GM19397 (cell line): ENCODE measurements at regions not wholly inside any gene's neighbourhood (a gene's known extent, or its start where the extent isn't known, plus 50 kb on each side); places are given as distances from the start of the nearest gene placed in this dataset.
"Not testable (repeated sequence)": the region's sequence is repeated elsewhere in the genome, so short reads cannot be mapped to it uniquely, and the experiment has no call there.

Experiments used
- ATAC-seq: cut with Tn5 transposase; IDR thresholded peaks from one replicate; pipeline ENCODE4 v1.9.1; 2021; ENCODE audit warnings: mild to moderate bottlenecking, moderate library complexity; ENCODE audit not compliant: unreplicated experiment

DNA sequence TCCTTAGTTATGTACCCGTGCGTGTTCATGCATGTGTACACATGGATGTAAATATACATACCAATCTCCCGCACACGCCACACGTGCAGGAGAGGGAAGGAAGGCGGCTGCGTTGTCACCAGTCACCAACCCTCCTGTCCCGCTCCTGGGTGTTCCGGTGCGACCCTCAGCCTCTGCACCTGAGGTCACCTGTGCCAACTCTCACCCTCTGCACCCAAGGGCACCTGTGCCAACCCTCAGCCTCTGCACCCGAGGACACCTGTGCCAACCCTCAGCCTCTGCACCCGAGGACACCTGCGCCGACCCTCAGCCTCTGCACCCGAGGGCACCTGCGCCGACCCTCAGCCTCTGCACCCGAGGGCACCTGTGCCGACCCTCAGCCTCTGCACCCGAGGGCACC, 192.8 kb upstream of the SALL3 start:
- no peak for ATAC-seq

DNA sequence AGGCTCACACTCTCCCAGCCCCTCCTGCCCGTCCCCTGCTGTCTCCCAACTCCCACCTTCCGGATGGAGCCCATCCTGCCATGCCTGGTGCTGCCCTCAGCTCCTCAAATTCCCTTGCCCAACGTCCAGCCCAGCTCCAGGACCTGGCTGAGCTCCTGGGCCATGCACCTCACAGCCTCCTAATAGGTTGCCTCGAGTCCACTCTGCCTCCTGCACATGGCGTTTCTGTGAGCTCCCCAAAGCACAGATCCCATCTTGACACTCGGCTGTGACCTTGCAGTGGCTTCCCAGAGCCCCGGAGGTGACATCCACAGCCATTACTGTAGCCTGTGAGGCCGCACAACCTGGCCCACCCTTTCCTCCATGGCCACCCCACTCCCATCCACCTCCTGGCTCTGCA, 191.9 kb upstream of the SALL3 start:
- no peak for ATAC-seq

DNA sequence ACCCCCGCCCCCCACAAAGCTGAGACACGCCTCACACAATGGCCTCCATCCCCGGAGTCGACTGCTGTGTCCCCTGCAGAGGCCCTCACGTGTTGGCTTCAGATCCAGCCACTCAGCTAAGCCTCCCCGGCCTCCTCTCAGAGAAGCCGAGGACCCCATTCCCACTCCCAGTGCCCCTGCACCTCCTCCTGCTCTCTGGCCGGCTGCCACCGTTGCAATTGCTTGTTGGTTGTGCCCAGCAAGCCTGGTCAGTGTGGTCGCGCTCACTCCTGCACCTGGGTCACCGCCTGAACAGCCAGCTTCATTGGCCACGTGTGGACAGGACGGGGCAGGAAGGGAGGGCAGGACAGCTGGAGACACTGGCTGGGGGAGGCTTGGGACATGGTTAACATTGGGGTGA, 191.5 kb upstream of the SALL3 start:
- no peak for ATAC-seq

DNA sequence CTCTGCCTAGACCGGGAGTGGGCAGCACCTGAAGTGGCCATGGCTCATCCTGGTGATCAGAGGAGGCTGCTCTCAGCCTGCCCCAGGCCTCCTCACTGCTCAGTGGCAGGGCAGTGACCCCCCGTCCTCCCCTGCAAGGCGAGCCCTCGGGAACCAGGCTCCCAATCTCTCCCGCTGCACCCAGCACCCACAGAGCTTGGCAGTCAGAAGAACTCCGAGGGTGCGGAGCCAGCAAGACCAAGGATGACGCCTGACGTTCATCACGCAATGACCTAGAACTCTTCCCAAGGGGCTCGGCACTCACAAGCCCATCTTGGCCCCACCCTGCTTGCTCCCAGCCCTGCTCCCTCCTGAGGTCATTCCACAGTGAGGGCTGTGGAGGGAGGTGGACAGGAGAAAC, 189.8 kb upstream of the SALL3 start:
- no peak for ATAC-seq

DNA sequence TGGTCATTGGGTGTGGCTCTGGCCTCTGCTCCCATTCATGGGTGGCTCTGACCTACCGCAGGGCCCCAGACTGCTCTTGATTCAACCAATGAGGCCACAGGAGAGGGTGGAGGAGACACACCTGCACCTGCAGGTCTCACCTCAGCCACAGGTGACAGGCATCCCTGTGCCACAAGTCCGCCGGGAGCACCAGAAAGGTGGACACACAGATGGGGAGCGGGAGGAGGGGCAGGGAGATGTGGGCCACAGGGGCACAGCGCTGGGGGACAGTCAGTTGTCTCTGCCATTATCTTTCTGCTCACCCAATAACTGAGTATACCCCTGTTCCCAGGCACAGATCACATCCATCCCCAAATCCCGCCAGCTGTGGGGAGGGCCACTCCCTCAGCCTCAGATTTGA, 189.1 kb upstream of the SALL3 start:
- ATAC-seq = no peak

DNA sequence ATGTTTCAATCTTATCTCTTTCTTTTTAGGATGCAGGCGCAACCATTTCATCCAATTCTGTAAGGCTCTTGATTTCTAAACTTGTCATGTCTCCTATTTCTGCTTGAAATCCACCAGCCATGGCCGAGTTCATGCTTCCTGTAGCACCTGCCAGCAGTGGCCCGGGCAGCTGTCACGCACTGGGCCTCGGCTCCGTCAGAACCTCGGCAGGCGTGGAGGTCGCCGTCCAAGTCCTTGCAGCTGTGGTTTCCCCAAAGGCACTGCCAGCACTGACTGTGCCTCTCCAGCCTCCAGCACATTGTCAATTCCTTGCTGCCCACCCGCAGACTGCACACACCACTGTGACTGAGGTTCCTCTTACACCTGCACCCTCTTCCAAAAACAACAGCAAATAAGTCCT, 188.7 kb upstream of the SALL3 start:
- no peak for ATAC-seq

DNA sequence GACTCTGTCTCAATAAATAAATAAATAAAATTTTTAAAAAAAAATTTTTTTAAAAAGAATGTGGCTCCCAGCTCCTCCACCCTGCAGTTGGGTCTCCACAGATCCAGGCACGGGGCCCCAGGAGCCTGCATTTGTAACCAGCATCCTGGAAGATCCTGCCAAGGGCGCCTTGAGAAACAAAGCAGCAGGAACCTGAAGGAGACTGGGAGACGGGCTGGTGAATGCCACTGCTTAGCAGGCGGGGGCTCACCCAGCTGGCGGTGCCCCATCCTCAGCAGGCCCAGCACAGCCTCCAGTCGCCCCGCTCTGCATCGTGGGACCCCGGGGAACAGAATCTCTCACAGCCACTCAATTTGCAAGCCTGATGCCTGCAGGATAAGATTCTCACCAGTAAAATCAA, 187.5 kb upstream of the SALL3 start:
- no peak for ATAC-seq

DNA sequence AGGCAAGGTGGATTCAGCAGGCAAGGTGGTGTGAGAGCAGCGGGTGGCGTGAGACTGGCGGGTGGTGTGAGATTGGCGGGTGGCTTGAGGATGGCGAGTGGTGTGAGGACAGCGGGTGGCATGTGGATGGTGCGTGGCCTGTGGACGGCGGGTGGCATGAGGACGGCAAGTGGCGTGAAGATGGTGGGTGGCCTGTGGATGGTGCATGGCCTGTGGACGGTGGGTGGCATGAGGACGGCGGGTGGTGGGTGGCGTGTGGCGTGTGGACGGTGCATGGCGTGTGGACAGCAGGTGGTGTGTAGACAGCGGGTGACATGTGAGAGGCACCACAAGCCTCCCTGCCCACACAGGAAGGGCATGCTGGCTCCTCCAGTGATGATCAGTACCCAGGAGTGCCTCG, 186.9 kb upstream of the SALL3 start:
- no peak for ATAC-seq

DNA sequence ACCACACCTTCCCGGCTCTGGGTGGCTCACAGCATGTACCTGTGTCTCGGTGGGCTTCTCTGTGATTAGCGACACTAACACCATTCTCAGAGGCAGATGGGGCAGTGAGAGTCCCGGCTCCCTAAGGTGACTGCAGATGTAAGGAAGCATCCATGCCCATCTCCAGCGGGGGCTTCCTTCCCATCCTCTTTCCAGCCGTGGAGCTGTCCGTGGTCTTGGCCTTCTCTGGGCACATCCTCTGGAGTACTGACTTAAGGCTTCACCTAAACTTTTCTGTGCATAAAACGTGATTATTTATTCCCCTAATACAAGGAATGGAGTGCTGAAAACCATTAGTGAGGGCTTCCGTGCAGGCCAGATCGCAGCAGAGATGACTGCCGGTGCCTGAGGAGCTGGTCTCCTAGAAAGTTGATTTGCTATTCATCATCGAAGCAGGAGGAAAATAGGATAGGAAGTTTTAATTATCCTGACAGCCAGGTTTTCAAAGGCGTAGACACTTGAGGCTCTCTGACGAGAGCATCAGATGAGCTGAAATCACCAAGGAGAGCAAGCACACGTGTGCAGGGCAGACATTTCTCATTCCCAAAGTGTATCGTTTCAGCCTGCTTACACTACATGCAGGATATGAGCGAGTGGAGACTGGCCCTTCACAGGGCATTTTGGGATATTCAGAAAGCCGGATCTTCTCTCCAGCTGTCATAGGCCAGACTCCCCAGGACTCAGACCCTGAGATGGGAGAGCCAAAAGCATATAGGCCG, 186.1 kb upstream of the SALL3 start:
- ATAC-seq = no peak

DNA sequence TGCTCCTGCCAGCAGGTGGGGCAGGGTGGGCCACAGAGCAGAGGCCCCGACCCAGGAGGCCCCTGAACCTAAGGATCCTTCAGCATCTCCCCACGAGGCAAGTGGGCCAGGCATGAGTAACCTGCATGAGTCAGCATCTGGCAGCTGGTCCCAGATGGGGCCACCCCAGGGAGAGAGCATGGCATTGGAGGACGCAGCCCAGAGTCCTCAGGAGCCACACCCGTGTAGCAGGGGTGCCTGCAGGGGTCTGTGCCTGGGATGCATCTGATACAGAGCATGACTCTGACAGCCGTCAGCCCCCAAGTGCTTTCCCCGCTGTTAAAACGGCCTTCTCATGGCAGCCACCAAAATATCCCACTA, 185.6 kb upstream of the SALL3 start:
- ATAC-seq = no peak

DNA sequence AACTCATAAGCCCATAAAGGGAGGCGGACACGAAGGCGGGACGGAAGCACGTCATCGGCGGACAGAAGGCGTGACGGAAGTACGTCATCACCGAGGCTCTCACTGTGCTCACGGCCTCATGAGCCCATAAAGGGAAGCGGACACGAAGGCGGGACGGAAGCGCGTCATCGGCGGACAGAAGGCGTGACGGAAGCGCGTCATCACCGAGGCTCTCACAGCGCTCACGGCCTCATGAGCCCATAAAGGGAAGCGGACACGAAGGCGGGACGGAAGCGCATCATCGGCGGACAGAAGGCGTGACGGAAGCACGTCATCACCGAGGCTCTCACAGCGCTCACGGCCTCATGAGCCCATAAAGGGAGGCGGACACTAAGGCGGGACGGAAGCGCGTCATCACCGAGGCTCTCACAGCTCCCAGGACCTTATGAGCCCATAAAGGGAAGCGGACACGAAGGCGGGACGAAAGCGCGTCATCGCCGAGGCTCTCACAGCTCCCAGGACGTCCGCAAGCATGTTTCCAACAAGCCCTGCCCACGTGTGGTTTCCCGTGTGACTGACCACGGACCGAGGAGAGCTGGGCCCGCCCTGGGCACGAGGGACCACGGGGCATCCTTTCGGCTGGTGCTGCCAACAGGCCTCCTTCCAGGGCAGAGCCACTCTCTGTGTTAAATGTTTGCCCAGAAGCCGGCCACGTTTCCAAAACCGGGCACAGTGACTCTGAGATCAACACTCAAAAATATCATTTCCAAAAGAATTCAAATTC, 182.7 kb upstream of the SALL3 start:
- ATAC-seq = no peak

DNA sequence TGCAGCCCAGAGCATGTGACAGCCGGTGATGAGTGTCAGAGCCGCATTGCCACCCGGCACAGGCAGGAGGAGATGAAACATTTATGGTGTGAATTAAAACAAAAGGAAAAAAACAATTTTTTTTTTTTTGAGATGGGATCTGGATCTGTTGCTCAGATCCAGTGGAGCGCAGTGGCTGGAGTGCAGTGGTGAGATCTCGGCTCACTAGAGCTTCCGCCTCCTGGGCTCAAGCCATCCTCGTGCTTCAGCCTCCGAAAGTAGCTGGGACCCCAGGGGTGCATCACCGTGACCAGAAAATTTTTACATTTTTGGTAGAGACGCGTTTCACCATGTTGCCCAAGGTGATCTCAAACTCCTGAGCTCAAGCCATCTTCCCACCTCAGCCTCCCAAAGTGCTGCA, 182.1 kb upstream of the SALL3 start:
- ATAC-seq = no peak

DNA sequence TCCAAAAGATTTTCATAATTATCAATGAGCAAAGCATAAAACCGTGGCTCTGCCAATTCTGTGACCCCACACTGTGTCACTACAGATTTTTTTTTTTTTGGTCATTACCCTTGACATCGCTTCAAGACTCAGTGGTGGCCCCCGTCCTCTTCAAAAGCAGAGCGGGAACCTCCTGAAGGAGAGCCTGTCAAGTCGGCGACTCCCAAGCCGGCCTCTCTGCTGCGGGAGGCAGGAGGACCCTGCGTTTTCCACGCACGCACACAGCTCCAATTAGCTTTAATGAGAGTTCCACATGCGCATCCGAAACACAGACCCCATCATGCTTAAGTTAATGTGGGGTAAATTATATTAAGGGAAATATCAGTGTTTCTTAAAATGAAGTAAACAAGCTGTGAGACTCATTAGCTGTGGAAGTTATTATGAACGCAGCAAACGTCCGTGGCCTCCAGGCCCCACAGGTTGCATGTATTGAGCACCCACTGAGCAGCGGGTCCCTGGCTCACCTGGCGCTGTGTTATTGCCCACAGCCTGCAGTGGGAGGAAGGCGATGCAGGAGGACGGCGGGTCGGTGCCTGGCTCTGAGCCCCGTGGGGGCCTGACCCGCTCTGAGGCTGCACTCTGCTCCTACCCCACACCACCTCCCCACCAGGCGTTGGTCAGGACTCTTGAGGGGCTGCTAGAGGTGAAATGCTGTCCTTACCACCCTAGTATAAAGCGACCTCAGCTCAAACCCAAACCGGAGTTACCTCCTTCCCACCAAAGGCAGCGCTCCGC, 181.0 kb upstream of the SALL3 start:
- no peak for ATAC-seq

DNA sequence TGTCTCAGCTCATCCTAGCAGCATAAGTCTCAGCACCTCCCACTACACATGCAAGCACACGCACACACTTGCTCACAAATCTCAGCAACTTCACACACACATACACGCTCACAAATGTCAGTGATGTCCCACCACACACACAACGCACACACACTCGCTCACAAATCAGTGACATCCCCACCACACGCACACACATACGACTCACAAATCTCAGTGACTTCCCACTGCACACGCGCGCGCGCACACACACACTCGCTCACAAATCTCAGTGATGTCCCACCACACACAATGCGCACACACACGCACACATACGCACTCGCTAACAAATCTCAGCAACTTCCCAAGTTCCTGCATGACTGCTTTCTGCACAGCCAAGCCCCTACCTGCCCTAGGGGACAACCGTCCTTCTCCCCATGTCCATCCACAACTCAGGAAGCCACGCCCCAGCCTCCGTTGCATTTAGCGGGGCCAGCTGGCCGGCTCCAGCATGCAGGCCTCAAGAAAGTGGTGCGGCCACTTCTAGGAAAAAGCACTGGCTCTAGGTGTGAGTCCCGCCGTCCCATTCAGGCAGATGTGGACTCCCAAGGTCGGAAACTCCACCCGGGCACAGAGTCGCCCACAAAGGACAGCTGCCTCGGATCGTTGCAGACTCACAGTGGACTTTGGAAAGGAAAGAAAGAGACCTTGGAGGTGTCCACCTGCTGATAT, 180.1 kb upstream of the SALL3 start:
- ATAC-seq = no peak

DNA sequence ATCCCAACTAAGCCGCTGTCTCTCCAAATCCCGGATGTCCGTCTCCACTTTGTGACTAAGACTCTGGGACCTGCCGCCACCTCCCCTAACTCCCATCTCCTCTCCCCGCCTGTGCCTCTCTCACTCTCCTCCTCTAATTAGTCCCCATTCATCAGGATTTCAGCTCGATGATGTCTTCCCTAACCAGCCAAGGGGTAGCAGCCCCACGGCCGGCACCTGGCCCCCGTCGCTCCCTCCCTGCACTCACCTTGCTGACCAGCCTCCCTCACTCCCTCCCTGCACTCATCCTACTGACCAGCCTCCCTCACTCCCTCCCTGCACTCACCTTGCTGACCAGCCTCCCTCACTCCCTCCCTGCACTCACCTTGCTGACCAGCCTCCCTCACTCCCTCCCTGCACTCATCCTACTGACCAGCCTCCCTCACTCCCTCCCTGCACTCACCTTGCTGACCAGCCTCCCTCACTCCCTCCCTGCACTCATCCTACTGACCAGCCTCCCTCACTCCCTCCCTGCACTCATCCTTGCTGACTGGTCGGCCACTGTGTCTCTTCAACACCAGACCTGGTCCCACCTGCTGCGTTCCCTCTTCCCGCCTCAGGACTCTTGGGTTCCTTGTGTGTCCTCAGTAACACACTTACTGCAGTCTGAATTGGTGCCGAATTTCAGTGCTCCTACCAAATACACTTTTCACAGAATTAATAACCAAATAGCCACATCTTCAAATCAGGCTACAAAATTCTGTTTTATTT, 179.3 kb upstream of the SALL3 start:
- ATAC-seq = not testable (repeated sequence)

DNA sequence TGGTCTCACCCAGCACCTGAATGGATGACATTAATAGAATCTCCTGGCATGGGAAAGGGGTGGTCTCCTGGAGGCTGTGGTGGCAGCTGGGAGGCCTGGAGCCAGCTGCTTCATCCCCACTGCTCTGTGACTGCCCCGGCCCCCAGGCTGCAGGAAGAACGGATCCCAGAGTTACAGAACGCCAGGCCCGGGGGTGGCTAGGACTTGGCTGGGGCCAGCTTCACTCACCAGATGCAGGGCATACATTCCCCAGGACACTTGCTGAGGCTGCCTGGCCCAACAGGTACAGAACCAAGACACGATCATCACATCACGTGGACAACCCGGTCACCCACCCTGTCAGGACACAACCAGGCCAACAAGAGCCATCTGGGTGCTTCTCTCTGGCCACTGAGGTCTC, 178.6 kb upstream of the SALL3 start:
- ATAC-seq = no peak

DNA sequence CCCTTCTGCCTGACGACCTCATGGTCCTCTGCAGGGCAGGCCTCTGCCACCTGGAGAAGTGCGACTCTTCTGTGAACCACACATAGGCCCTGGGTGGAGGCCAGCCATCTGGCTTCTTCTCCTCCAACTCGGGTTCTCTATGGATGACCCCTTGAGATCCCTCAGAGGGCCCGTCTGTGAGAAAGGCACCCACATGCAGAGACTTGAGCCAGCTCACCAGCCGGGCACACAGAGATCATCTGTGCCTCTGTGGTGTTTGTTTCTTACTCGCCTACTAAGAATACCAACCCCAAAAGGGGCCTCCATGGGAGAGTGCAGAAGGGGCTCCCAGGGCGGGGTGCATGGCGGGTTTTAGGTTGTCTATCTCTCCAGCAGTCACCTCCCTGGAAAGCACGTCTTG, 176.5 kb upstream of the SALL3 start:
- ATAC-seq = no peak

DNA sequence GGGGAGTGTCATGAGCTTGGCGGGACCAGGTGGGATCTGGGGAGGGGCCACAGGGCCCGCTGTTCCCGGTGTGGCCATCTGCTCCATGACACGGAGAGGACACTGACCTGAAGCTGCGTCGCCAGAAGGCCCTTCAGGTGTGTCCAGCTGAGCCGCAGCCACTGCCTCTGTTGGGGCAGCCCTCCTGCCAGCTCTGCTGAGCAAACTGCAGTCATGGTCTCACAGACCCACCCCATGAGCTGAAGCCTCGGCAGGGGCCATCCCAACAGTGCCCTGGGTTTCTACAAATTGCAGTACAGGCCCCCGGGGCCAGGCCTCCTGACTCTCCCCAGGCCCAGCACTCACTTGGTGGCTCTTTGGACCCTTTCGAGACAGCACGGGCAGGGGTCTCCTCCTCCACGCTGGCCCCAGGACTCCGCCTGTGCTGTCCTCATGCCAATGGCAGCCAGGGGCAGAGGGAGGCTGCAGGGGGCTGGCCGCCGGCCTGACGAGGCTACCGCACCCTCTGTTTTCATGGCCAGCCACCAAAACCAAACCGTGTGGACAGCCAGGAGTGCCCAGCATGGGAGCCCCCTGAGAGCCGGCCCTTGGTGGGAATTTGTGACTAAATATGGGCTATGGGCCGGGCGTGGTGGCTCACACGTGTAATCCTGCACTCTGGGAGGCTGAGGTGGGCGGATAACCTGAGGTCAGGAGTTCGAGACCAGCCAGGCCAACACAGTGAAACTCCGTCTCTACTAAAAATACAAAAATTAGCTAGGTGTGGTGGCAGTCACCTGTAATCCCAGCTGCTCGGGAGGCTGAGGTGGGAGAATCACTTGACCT, 175.2 kb upstream of the SALL3 start:
- no peak for ATAC-seq

DNA sequence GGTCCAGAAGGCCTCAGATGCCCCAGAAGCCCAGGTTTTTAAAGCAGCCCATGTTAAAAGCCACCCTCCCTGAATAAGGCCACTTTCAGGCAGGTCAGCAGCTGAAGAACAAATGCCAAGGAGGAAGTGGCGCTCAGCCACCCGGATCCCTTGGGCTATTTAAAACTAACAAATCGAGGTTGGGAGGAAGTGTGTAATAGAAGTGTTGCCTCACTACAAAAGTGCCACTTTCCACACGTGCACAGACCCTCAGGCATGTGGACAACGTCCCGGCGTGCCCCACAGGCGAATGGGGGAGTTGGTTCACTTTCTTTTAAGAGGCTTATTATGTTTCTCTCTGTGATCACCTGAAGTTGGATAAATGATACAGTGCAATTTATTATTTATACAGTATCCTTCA, 173.8 kb upstream of the SALL3 start:
- ATAC-seq = no peak

DNA sequence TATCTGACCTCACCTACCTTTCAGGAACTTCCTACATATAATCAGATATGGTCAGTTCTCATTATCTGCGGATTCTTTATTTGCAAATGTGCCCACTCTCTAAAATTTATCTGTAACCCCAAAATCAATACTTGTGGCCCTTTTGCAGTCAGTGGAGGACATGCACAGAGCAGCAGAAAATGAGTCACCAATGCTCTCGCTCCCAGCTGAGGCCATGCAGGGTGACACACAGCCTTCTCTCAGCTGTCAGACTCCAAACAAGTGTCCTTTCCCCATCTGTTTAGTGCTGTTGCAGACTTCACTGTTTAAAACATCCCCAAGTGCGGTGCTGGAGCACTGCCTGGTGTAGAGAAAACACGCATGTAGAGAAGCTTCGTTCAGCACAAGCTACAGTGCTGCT, 171.9 kb upstream of the SALL3 start:
- no peak for ATAC-seq
